Neural crest cell (in vitro differentiated cells): ENCODE measurements at regions not wholly inside any gene's neighbourhood (a gene's known extent, or its start where the extent isn't known, plus 50 kb on each side); places are given as distances from the start of the nearest gene placed in this dataset.

Experiments
- DNase-seq: peaks from one replicate; pipeline ENCODE4 v3.0.0; 2021; ENCODE audit warnings: low read depth, mixed read lengths, low spot score
- H3K27ac Mint-ChIP-seq: one replicate; pipeline ENCODE4 v1.8.0; 2021; ENCODE audit warnings: mild to moderate bottlenecking, mixed read lengths; ENCODE audit not compliant: unreplicated experiment
- H3K27me3 Mint-ChIP-seq: 2 replicates; pipeline ENCODE4 v1.8.0; 2021; ENCODE audit warnings: low read depth, mild to moderate bottlenecking, mixed read lengths
- H3K36me3 Mint-ChIP-seq: 2 replicates; pipeline ENCODE4 v1.8.0; 2021; ENCODE audit warnings: low read depth, mild to moderate bottlenecking, mixed read lengths
- H3K4me1 Mint-ChIP-seq: 2 replicates; pipeline ENCODE4 v1.8.0; 2021; ENCODE audit warnings: mixed read lengths
- H3K4me3 Mint-ChIP-seq: one replicate; pipeline ENCODE4 v1.8.0; 2021; ENCODE audit warnings: mild to moderate bottlenecking, mixed read lengths
- H3K9me3 Mint-ChIP-seq: 2 replicates; pipeline ENCODE4 v1.8.0; 2021; ENCODE audit warnings: mixed read lengths
- CTCF ChIP-seq: fragments of 200-600 bp; sonication (generic); conservative IDR thresholded peaks from 2 replicates; pipeline ENCODE4 v1.5.0; 2021; ENCODE audit warnings: antibody characterized with exemption, mild to moderate bottlenecking

- TF ChIP-seq CTCF, result no peak
- H3K27ac Mint-ChIP-seq, result no peak overlapping the region
- H3K36me3 Mint-ChIP-seq, result no peaks in the 10 kb centered on the region
- peaks cover 15% of the 10 kb centered on the region for H3K27me3 Mint-ChIP-seq
- H3K9me3 Mint-ChIP-seq, result peaks cover 2% of the 10 kb centered on the region
- peaks cover 7% of the 10 kb centered on the region for H3K4me1 Mint-ChIP-seq
- H3K4me3 Mint-ChIP-seq, result no peak overlapping the region
- DNase-seq, result no peak
These were observed 283.7 kb downstream of the DHX35 start for GRCh38 chr20:39245685-39246311.

- Mint-ChIP-seq H3K4me1 (peaks cover 7% of the 10 kb centered on the region), H3K27ac (no peak overlapping the region)
- no peak for TF ChIP-seq CTCF
These were observed 281.8 kb downstream of the DHX35 start for GRCh38 chr20:39243962-39244361.

GRCh38 chr20:39242614-39243013 is 280.5 kb downstream of the DHX35 start:
- TF ChIP-seq CTCF, result no peak
- Mint-ChIP-seq H3K4me3 (no peak overlapping the region), H3K27me3 (peaks cover 15% of the 10 kb centered on the region), H3K9me3 (peaks cover 2% of the 10 kb centered on the region), H3K4me1 (no peaks in the 10 kb centered on the region), H3K27ac (no peak overlapping the region), H3K36me3 (no peaks in the 10 kb centered on the region)
- DNase-seq, result no peak

More at GRCh38 chr20:39243962-39244361, 281.8 kb downstream of the DHX35 start:
- no peak for DNase-seq
- Mint-ChIP-seq H3K9me3 (peaks cover 2% of the 10 kb centered on the region), H3K36me3 (no peaks in the 10 kb centered on the region), H3K27me3 (peaks cover 15% of the 10 kb centered on the region), H3K4me3 (no peak overlapping the region)

GRCh38 chr20:39234520-39235095 is 272.5 kb downstream of the DHX35 start:
- Mint-ChIP-seq H3K9me3 (no peaks in the 10 kb centered on the region), H3K27ac (no peak overlapping the region), H3K4me3 (no peak overlapping the region), H3K27me3 (peaks cover 4% of the 10 kb centered on the region), H3K36me3 (no peaks in the 10 kb centered on the region), H3K4me1 (no peaks in the 10 kb centered on the region)
- no peak for DNase-seq
- no peak for TF ChIP-seq CTCF

- DNase-seq, result no peak
These were observed 271.6 kb downstream of the DHX35 start for GRCh38 chr20:39233755-39234154.

More at GRCh38 chr20:39233755-39234154, 271.6 kb downstream of the DHX35 start:
- H3K36me3 Mint-ChIP-seq, result no peaks in the 10 kb centered on the region
- H3K27ac Mint-ChIP-seq, result no peak overlapping the region
- H3K9me3 Mint-ChIP-seq, result no peaks in the 10 kb centered on the region
- no peak for TF ChIP-seq CTCF
- no peak overlapping the region for H3K4me3 Mint-ChIP-seq
- H3K4me1 Mint-ChIP-seq, result no peaks in the 10 kb centered on the region
- peaks cover 4% of the 10 kb centered on the region for H3K27me3 Mint-ChIP-seq
